Uterus (tissue), 2 donors: ENCODE measurements at regions not wholly inside any gene's neighbourhood (a gene's known extent, or its start where the extent isn't known, plus 50 kb on each side); places are given as distances from the start of the nearest gene placed in this dataset.
"Not testable (repeated sequence)": the region's sequence is repeated elsewhere in the genome, so short reads cannot be mapped to it uniquely, and the experiment has no call there.

ENCODE experiments used
- POLR2A ChIP-seq, 2 donors: fragments of 450-650 bp; IDR thresholded peaks; one replicate each; pipeline ENCODE4 v1.6.1; 2016; ENCODE audit warnings: antibody characterized with exemption in 2 of 2, mild to moderate bottlenecking in 1 of 2, moderate library complexity in 1 of 2
- TF ChIP-seq, protein P1 (sequence below), 4 experiments: fragments of 200-600 bp in 2 of 4; fragments of 450-650 bp in 2 of 4; sonication (generic) in 2 of 4; IDR thresholded peaks; one replicate each; pipeline ENCODE4 v1.5.1; 2016 to 2019; ENCODE audit warnings: antibody characterized with exemption in 4 of 4, mild to moderate bottlenecking in 2 of 4, moderate library complexity in 1 of 4

DNA sequence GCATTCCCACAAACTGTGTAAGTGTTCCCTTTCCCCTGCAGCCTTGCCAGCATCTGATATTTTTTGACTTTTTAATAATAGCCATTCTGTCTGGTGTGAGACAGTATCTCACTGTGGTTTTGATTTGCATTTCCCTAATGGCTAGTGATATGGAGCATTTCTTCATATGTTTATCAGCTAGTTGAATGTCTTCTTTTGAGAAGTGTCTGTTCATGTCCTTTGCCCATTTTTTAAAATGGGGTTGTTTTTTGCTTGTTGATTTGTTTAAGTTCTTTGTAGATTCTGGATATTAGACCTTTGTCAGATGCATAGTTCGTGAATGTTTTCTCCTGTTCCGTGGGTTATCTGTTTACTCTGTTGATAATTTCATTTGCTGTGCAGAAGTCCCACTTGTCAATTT, 492.8 kb downstream of the JRKL start:
- TF ChIP-seq, protein P1, sequence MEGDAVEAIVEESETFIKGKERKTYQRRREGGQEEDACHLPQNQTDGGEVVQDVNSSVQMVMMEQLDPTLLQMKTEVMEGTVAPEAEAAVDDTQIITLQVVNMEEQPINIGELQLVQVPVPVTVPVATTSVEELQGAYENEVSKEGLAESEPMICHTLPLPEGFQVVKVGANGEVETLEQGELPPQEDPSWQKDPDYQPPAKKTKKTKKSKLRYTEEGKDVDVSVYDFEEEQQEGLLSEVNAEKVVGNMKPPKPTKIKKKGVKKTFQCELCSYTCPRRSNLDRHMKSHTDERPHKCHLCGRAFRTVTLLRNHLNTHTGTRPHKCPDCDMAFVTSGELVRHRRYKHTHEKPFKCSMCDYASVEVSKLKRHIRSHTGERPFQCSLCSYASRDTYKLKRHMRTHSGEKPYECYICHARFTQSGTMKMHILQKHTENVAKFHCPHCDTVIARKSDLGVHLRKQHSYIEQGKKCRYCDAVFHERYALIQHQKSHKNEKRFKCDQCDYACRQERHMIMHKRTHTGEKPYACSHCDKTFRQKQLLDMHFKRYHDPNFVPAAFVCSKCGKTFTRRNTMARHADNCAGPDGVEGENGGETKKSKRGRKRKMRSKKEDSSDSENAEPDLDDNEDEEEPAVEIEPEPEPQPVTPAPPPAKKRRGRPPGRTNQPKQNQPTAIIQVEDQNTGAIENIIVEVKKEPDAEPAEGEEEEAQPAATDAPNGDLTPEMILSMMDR (IDR thresholded peaks at IDR 0.05) = not testable (repeated sequence)
- TF ChIP-seq POLR2A (IDR thresholded peaks at IDR 0.05) = not testable (repeated sequence)
